VCaP (cell line): ENCODE measurements at regions not wholly inside any gene's neighbourhood (a gene's known extent, or its start where the extent isn't known, plus 50 kb on each side); places are given as distances from the start of the nearest gene placed in this dataset.

Experiments
- H3K27ac ChIP-seq: fragments of 450-650 bp; 2 replicates; pipeline ENCODE4 v1.5.1; 2017
- TF ChIP-seq, protein P1 (sequence below): fragments of 450-650 bp; conservative IDR thresholded peaks from 2 replicates; pipeline ENCODE4 v1.5.1; 2017; ENCODE audit warnings: mild to moderate bottlenecking, moderate library complexity

DNA sequence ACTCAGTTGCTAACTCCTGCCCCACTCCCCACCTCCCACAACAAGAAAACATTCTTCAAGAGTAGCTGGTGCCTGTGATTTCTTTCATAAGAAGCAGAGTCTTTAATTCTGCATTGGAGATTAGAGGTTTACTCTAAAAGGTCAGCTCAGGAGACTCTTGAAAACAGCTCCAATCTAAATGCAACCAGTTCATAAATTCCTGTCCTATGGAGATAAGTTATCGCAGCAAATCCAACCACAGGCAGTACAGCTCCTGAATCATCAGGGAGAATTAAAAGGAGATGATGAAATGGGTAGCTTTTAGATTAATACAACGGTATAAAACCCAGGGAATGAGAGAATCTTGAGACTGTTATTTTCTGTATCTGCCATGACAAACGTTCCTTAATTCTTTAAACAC, 130.7 kb downstream of the SOCS6 start:
- TF ChIP-seq, protein P1, sequence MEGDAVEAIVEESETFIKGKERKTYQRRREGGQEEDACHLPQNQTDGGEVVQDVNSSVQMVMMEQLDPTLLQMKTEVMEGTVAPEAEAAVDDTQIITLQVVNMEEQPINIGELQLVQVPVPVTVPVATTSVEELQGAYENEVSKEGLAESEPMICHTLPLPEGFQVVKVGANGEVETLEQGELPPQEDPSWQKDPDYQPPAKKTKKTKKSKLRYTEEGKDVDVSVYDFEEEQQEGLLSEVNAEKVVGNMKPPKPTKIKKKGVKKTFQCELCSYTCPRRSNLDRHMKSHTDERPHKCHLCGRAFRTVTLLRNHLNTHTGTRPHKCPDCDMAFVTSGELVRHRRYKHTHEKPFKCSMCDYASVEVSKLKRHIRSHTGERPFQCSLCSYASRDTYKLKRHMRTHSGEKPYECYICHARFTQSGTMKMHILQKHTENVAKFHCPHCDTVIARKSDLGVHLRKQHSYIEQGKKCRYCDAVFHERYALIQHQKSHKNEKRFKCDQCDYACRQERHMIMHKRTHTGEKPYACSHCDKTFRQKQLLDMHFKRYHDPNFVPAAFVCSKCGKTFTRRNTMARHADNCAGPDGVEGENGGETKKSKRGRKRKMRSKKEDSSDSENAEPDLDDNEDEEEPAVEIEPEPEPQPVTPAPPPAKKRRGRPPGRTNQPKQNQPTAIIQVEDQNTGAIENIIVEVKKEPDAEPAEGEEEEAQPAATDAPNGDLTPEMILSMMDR = no peak
- no peak overlapping the region for H3K27ac ChIP-seq

DNA sequence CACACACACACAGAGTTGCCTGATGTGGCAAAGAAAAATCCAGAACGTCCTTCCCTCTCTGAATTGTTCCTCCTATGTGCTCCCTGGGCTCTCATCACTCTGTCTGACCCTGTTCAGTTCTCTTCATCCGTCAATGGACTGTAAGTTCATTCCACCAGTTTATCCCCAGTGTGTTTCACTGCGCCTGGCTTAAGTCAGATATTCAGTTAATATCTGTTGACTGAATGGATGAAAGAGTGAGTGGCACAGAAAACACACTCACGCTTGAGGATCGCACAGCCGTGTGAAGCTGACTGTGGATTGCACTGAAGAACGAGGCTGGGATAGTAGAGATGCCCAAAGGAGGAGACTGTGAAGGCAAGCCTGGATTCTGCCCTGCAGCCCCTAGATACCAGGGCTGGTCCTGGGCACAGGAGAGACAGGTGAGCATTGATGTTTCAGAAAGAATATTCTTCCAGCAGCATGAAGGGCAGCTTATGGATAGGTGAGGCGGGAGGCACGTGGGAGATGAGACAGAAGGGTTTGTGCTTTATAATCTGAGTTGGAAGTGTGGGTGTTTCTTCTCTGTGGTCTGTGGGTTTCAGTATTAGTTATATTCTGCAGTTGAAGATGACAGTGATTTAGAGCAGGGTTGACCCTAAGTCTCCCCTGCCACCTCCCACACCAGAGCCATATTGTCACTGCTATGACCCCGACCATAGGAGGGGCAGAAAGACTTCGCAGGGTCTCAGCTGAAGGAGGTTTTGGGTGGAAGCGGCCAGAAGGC, 129.9 kb downstream of the SOCS6 start:
- H3K27ac ChIP-seq = no peak overlapping the region
- TF ChIP-seq, protein P1 = no peak

DNA sequence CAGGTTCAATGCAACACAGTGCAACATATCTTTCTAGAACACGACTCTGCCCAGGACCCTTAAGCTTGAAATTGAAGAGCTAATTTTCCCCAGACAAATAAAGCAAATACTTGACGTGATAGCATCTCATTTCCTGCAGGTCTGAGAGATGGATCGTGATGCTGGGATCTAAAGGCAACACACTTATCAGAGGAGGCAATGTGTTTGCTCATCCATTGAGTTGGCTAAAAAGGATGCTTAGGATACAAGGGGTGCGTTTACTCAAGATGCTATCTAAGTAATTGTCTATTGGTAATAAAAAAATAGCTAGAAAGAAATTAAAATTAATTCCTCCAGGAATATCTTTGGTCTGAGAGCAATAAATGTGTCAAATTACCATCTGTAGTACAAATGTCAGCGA, 129.0 kb downstream of the SOCS6 start:
- H3K27ac ChIP-seq = no peak overlapping the region
- TF ChIP-seq, protein P1 = no peak

DNA sequence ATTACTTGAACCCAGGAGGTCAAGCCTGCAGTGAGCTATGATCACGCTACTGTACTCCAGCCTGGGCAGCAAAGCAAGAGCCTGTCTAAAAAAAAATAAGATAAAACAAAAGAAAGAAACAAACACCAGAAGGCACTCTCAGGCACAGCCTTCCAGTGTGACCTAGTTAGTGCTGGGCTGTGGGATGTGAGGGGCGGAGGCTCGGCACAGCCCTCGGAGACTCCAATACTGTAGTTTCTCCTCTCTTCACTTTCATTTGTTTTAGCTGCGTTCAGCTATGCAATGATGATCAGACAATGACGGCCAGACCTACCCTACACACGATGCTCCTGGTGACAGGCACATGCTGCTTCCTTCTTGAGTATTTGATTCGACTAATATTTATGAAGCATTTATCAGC, 127.7 kb downstream of the SOCS6 start:
- no peak overlapping the region for H3K27ac ChIP-seq
- TF ChIP-seq, protein P1 = no peak

DNA sequence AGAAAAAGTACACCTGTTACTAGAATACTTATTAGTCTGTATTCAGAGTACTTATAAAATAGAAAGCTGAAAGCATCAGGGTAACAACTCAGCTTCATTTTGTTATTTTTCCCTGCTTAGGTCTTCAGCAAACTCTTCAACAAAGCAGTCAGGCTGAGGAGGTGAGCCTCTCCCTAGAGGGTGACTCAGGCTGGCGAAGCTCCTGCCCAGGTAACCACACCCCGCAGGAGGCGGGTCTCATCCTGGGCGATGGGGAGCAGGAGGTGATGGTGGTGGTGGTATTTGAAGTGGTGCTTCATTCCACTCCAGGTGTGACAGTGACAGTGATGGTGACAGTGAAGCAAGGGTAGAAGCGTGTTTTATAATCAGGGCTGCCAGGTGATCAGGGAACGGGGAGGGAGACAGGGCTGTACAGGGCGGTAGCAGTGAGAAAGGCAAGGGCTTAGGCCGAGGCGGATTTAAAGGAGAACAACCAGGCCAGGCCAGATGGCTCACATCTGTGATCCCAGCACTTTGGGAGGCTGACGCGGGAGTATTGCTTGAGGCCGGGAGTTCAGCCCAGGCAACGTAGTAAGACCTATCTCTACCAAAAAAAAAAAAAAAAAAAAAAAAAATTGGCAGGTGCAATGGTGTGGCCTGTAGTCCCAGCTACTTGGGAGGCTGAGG, 127.1 kb downstream of the SOCS6 start:
- TF ChIP-seq, protein P1 = no peak
- H3K27ac ChIP-seq = no peak overlapping the region

DNA sequence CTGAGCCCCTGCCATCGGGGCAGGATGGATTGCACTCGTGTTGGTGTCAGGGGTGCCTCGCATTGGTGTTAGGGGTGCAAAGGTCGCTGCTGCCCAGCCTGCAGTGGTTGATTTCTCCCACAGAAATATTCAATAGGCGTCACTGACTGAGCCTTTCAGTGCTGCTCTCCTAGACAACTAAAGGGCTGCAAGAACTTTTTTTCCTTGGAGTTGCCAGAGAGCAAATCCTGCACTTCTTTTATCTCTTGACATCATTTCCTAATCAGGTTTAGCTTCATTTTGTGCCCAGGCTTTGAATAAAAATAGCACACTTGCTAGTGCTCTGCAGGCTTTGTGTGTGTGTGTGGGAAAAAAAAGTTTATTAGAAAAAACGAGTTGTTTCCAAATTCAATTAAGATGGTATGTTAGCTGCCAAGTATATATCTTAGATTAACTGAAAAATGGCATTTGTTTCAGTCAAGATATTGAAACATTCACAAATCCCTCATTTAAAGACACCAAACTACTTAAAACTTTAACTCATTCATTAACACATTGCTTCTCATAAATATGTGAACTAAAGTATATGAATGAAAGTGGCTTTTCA, 125.6 kb downstream of the SOCS6 start:
- TF ChIP-seq, protein P1 = no peak
- H3K27ac ChIP-seq = no peak overlapping the region

DNA sequence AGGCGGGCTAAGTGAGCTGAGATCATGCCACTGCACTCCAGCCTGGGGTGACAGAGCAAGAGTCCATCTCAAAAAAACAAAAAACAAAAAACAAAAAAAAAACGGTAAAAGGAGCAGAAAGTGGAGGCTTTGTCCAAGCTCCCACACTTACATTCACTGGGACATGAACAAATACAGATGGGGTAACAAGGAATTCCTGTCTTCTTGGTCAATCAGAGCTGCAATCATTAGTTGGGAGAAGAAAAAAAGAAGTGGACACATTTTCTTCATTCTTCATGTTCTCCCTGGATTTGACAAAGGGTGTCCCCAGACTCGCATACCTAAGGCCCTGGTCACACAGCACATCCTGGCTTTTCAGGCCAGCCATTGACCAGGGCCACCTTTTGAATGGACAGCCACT, 124.6 kb downstream of the SOCS6 start:
- no peak overlapping the region for H3K27ac ChIP-seq
- TF ChIP-seq, protein P1 = no peak
